GM19395 (cell line): ENCODE measurements at regions not wholly inside any gene's neighbourhood (a gene's known extent, or its start where the extent isn't known, plus 50 kb on each side); places are given as distances from the start of the nearest gene placed in this dataset.

Experiments
- ATAC-seq: cut with Tn5 transposase; IDR thresholded peaks from one replicate; pipeline ENCODE4 v1.9.1; 2021; ENCODE audit warnings: mild to moderate bottlenecking, moderate library complexity; ENCODE audit not compliant: unreplicated experiment

DNA sequence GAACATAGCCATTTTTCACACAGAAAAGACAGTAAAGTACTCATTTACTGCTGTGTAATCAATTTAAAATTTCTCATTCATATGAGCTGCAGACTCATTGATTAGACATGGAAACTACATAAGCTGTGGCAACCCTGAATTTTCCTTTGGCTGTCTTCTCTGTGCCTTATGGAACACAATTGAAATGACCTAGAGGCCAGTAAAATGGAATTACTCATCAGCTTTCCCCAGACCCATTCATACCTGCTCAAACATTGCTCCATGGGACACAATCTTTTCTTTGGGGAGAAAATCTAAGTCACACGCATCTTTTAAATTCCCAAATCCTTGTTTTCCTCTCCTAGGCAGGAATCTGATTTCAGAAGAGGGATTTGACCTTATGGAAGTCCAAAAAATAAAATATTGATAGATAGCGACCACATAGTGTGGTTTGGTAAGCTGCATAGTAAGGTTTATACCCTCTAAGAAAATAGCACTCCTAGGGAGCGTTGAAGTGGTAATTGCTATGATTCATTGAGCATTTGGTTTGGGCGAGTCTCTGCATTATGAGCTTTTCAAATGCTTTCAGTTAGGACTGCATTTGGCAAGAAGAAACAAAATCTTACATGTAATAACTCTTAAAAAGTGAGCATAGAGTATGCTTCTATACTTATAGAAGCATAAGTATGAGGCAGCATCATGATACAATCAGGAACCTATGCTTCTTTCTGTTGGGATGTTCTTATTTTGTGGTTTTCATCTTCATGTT is 243.4 kb upstream of the GADL1 start:
- ATAC-seq: no peak

- no peak for ATAC-seq
Measured at GRCh38 chr3:31140470-31140869, 246.0 kb upstream of the GADL1 start.

GRCh38 chr3:31142139-31142538 is 247.7 kb upstream of the GADL1 start:
- ATAC-seq: no peak

GRCh38 chr3:31142543-31142942 is 248.1 kb upstream of the GADL1 start:
- ATAC-seq: no peak

GRCh38 chr3:31145062-31145461 is 250.6 kb upstream of the GADL1 start:
- ATAC-seq: no peak

DNA sequence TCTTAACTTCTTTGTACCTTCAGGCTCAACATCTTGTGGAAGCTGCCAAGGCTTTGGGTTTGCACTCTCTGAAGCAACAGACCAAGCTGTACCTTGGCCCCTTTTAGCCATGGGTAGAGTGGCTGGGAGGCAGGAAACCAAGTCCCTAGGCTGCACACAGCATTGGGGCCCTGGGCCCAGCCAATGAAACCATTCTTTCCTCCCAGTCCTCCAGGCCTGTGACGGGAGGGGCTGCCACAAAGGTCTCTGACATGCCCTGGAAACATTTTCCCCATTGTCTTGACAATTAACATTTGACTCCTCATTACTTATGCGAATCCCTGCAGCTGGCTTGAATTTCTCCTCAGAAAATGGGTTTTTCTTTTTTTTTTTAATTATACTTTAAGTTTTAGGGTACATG is 253.1 kb upstream of the GADL1 start:
- ATAC-seq: no peak

DNA sequence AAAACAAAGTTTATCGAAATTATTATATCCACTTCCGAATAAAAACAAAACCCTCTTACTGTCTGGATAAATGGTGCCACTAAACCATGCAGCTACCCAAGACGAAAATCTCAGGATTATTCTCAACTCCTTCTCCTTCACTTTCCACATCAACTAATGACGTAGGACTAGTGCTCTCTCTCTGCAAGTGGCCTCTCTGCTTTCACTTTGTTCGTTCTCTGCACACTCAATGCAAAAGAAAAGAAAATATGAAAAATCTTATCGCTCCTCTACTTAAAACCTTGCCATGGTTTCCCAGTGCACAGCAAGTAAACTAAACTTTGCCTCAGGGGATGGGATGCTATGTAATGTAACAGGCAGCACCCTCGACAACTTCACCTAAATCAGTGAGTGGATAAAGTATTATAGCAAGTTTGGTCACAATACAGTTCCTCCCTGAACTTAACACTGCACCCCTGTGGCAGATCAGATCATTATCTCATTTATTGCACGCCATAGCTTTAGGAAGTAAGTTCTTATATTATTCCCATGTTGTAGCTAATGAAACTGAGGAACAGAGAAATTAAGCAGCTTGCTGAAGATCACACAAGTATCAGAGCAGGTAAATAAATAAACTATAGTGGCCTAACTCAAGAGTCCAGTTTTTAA is 262.7 kb upstream of the GADL1 start:
- no peak for ATAC-seq

- no peak for ATAC-seq
Measured at GRCh38 chr3:31157893-31158620, 263.6 kb upstream of the GADL1 start.

DNA sequence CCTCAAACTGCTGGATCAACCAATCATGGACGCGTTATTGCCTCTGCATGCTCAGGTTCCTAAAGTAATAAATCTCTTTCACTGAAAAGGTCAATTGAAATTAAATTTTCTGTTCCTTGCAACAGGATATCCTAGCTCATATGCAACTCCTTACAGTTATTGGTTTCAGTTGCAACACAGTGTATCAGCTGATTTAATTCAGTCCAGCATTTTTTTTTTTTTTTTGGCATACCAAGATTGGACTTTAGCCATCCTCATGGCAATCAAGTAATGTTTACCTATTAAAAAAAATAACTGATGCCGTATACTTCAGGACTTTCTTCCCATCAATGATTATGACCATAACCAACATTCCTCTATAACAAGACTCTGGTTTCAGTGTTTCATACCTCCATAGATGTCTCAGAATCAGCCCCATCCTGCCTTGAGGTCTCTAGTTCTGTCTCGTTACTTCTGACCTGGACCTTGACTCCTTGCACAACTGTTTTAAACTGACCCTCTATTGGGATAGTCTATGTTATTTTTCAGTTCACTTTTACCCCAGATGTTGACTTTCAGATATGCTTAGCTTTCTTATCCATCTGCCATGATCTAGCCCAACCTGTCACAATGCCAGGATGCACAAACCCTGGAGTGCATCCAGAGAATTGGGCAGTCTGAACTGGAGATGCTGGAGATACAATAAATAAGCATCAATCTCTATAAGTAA is 265.0 kb upstream of the GADL1 start:
- ATAC-seq: no peak

- ATAC-seq: no peak
Measured at GRCh38 chr3:31161889-31162288, 267.4 kb upstream of the GADL1 start.

DNA sequence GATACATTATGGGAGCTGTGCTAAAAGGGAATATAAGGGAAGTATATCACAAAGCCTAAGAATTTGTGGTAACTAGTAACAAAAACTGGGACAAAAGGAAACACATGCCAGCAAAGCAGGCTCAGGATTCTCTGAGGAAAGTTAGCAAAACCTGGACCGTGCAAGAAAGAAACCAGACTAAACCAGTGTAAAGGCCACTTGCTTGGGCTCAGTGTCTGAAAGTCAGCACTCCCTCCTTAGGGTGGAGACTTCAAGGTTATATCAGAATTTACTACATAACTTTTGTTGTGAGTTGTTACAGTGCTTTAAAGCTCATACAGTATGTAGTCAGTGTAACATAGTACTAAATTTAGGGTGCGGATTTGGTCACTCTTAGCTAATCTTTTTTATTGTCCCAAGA is 269.9 kb upstream of the GADL1 start:
- no peak for ATAC-seq

DNA sequence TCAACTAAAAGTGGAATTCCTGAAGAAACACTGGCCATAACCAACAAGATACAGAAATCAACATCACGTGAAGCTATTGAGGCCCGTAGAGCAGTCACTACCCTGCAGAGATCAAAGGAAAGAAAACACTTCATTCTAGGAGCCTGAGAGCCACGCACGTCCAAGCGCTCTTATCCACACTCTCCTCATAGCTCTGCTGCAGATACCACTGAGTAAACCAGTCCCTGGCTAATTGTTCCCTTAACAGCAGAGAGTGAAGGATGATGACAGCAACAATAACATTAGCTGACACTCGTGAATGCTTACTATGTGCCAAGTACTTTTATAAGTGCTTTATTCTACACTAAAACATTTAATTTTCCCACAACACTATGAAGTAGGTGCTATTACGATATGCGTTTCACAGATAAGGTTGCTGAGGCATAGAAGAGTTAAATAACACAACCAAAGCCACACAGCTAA is 271.0 kb upstream of the GADL1 start:
- ATAC-seq: no peak

- ATAC-seq: no peak
Measured at GRCh38 chr3:31166249-31166885, 271.9 kb upstream of the GADL1 start.

- no peak for ATAC-seq
Measured at GRCh38 chr3:31167666-31168065, 273.2 kb upstream of the GADL1 start.

GRCh38 chr3:31170932-31171670 is 276.6 kb upstream of the GADL1 start:
- ATAC-seq: no peak

DNA sequence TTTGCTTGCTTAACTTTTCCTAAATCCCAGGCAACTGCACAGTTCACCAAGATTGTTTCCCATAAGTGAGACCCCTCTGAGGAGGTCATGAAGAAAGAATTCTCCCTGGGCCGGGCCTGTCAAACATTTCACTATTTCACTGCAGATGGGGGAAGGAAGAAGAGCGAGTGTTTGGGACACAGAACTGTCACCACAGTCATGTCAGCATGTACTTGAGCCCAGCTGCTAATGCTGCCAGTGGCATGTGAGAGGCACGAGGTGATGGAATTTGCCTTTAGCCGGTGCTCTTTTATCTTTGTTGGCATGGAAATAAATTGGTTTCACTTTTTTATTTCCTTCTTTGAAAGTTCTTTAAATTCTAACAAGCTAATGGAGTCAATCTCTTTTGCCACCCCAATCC is 277.9 kb upstream of the GADL1 start:
- no peak for ATAC-seq

GRCh38 chr3:31173118-31173718 is 278.8 kb upstream of the GADL1 start:
- ATAC-seq: no peak

DNA sequence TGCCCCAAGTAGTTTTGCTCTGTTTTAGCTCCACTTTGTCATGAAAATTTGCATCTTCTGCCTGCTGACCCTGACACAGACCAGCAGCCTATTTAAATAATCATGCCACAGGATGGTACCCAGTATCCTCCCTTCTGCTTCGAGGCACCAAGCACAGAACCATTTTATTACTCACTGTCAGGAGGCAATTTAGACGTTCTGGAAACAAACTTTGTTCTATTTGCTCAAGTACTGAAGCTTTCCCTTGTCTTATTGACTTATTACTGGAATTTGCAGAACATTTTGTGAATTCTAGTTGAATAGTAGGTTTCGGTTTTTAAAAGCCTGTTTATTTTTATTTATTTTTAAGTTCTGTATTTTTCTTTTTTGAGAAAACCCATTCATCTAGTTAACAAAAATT is 279.6 kb upstream of the GADL1 start:
- ATAC-seq: no peak

GRCh38 chr3:31176045-31176444 is 281.6 kb upstream of the GADL1 start:
- no peak for ATAC-seq

- no peak for ATAC-seq
Measured at GRCh38 chr3:31178467-31178866, 284.0 kb upstream of the GADL1 start.
